ENCODE measurements at regions not wholly inside any gene's neighbourhood (a gene's known extent, or its start where the extent isn't known, plus 50 kb on each side); places are given as distances from the start of the nearest gene placed in this dataset.
"Not testable (repeated sequence)": the region's sequence is repeated elsewhere in the genome, so short reads cannot be mapped to it uniquely, and the experiment has no call there.

DNA sequence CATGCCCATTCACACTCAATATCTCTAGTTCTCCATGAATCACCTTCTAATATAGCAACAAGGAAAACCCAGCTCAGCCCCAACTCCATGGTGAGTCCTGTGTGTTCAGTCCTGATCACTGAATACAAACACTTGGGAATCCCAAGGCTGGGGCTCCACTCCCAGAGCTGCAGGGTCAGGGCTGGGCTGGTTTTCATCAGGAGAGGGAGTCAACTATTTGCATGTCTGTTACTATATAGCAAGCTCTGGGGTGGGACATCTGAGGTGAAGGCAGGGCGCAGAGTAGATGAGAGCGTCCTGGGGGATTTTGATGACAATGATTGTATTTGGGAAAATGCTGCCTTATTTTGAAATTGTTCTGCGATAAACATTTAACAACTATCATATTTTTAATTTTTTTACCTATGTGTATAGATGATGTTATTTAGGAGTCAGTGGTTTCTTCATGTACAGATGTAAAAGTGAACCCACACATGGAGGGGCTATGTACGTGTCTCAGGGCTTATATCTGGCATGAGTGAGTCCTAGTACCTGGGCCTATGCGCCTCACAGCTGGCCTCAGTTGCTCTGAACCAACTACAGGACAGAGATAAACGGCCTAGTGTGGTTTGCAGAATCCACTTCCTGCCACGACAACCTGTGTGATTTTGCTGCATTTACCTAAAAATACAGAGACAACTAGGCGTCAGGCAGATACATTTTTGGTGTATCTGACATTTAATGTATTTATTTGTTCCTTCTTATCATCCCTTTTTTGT is 603.7 kb downstream of the TMEM121 start:
- TF ChIP-seq, protein P1, sequence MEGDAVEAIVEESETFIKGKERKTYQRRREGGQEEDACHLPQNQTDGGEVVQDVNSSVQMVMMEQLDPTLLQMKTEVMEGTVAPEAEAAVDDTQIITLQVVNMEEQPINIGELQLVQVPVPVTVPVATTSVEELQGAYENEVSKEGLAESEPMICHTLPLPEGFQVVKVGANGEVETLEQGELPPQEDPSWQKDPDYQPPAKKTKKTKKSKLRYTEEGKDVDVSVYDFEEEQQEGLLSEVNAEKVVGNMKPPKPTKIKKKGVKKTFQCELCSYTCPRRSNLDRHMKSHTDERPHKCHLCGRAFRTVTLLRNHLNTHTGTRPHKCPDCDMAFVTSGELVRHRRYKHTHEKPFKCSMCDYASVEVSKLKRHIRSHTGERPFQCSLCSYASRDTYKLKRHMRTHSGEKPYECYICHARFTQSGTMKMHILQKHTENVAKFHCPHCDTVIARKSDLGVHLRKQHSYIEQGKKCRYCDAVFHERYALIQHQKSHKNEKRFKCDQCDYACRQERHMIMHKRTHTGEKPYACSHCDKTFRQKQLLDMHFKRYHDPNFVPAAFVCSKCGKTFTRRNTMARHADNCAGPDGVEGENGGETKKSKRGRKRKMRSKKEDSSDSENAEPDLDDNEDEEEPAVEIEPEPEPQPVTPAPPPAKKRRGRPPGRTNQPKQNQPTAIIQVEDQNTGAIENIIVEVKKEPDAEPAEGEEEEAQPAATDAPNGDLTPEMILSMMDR (conservative IDR thresholded peaks at IDR 0.05; ENCODE audit: low read depth in 2 of 2), result not testable (repeated sequence)
- not testable (repeated sequence) for TF ChIP-seq EZH2 (IDR thresholded peaks at IDR 0.05; ENCODE audit: low read depth, unreplicated experiment); EZH2phosphoT487 (IDR thresholded peaks at IDR 0.05; ENCODE audit: unreplicated experiment); POLR2AphosphoS5 (IDR thresholded peaks at IDR 0.05; ENCODE audit: low read depth); ZNF331 (CRISPR knock-in tag; IDR thresholded peaks at IDR 0.05; ENCODE audit: low read depth); JUNB (IDR thresholded peaks at IDR 0.05; ENCODE audit: unreplicated experiment); ZNF114 (CRISPR knock-in tag; IDR thresholded peaks at IDR 0.05)
- TF ChIP-seq, protein P2, sequence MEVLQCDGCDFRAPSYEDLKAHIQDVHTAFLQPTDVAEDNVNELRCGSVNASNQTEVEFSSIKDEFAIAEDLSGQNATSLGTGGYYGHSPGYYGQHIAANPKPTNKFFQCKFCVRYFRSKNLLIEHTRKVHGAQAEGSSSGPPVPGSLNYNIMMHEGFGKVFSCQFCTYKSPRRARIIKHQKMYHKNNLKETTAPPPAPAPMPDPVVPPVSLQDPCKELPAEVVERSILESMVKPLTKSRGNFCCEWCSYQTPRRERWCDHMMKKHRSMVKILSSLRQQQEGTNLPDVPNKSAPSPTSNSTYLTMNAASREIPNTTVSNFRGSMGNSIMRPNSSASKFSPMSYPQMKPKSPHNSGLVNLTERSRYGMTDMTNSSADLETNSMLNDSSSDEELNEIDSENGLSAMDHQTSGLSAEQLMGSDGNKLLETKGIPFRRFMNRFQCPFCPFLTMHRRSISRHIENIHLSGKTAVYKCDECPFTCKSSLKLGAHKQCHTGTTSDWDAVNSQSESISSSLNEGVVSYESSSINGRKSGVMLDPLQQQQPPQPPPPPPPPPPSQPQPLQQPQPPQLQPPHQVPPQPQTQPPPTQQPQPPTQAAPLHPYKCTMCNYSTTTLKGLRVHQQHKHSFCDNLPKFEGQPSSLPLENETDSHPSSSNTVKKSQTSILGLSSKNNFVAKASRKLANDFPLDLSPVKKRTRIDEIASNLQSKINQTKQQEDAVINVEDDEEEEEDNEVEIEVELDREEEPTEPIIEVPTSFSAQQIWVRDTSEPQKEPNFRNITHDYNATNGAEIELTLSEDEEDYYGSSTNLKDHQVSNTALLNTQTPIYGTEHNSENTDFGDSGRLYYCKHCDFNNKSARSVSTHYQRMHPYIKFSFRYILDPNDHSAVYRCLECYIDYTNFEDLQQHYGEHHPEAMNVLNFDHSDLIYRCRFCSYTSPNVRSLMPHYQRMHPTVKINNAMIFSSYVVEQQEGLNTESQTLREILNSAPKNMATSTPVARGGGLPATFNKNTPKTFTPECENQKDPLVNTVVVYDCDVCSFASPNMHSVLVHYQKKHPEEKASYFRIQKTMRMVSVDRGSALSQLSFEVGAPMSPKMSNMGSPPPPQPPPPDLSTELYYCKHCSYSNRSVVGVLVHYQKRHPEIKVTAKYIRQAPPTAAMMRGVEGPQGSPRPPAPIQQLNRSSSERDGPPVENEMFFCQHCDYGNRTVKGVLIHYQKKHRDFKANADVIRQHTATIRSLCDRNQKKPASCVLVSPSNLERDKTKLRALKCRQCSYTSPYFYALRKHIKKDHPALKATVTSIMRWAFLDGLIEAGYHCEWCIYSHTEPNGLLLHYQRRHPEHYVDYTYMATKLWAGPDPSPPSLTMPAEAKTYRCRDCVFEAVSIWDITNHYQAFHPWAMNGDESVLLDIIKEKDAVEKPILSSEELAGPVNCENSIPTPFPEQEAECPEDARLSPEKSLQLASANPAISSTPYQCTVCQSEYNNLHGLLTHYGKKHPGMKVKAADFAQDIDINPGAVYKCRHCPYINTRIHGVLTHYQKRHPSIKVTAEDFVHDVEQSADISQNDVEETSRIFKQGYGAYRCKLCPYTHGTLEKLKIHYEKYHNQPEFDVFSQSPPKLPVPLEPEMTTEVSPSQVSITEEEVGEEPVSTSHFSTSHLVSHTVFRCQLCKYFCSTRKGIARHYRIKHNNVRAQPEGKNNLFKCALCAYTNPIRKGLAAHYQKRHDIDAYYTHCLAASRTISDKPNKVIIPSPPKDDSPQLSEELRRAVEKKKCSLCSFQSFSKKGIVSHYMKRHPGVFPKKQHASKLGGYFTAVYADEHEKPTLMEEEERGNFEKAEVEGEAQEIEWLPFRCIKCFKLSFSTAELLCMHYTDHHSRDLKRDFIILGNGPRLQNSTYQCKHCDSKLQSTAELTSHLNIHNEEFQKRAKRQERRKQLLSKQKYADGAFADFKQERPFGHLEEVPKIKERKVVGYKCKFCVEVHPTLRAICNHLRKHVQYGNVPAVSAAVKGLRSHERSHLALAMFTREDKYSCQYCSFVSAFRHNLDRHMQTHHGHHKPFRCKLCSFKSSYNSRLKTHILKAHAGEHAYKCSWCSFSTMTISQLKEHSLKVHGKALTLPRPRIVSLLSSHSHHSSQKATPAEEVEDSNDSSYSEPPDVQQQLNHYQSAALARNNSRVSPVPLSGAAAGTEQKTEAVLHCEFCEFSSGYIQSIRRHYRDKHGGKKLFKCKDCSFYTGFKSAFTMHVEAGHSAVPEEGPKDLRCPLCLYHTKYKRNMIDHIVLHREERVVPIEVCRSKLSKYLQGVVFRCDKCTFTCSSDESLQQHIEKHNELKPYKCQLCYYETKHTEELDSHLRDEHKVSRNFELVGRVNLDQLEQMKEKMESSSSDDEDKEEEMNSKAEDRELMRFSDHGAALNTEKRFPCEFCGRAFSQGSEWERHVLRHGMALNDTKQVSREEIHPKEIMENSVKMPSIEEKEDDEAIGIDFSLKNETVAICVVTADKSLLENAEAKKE (CRISPR knock-in tag; IDR thresholded peaks at IDR 0.05), result not testable (repeated sequence)
- TF ChIP-seq, protein P3, sequence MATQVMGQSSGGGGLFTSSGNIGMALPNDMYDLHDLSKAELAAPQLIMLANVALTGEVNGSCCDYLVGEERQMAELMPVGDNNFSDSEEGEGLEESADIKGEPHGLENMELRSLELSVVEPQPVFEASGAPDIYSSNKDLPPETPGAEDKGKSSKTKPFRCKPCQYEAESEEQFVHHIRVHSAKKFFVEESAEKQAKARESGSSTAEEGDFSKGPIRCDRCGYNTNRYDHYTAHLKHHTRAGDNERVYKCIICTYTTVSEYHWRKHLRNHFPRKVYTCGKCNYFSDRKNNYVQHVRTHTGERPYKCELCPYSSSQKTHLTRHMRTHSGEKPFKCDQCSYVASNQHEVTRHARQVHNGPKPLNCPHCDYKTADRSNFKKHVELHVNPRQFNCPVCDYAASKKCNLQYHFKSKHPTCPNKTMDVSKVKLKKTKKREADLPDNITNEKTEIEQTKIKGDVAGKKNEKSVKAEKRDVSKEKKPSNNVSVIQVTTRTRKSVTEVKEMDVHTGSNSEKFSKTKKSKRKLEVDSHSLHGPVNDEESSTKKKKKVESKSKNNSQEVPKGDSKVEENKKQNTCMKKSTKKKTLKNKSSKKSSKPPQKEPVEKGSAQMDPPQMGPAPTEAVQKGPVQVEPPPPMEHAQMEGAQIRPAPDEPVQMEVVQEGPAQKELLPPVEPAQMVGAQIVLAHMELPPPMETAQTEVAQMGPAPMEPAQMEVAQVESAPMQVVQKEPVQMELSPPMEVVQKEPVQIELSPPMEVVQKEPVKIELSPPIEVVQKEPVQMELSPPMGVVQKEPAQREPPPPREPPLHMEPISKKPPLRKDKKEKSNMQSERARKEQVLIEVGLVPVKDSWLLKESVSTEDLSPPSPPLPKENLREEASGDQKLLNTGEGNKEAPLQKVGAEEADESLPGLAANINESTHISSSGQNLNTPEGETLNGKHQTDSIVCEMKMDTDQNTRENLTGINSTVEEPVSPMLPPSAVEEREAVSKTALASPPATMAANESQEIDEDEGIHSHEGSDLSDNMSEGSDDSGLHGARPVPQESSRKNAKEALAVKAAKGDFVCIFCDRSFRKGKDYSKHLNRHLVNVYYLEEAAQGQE (IDR thresholded peaks at IDR 0.05; ENCODE audit: unreplicated experiment), result not testable (repeated sequence)
- TF ChIP-seq, protein P4, sequence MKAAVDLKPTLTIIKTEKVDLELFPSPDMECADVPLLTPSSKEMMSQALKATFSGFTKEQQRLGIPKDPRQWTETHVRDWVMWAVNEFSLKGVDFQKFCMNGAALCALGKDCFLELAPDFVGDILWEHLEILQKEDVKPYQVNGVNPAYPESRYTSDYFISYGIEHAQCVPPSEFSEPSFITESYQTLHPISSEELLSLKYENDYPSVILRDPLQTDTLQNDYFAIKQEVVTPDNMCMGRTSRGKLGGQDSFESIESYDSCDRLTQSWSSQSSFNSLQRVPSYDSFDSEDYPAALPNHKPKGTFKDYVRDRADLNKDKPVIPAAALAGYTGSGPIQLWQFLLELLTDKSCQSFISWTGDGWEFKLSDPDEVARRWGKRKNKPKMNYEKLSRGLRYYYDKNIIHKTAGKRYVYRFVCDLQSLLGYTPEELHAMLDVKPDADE (IDR thresholded peaks at IDR 0.05), result not testable (repeated sequence)
